Psoas muscle (tissue), 7 donors: ENCODE measurements at regions not wholly inside any gene's neighbourhood (a gene's known extent, or its start where the extent isn't known, plus 50 kb on each side); places are given as distances from the start of the nearest gene placed in this dataset.
"Not testable (repeated sequence)": the region's sequence is repeated elsewhere in the genome, so short reads cannot be mapped to it uniquely, and the experiment has no call there.

Experiments
- ATAC-seq, 4 donors: fragments of 200-7000 bp; cut with Tn5 transposase; one replicate each; pipeline ENCODE4 v1.9.1; 2020; ENCODE audit warnings: moderate library complexity in 3 of 4, mild to moderate bottlenecking in 2 of 4
- DNase-seq, 2 donors: peaks; one replicate each; pipeline ENCODE4 v3.0.0-alpha.2; 2020
- H3K27ac ChIP-seq: fragments of 200-600 bp; one replicate; pipeline ENCODE4 v1.8.0; 2022
- H3K27me3 ChIP-seq, 3 donors: fragments of 200-600 bp in 1 of 3; one replicate each; pipeline versions ENCODE4 v1.6.1 to v1.8.0; 2013 to 2022; ENCODE audit warnings: low read length in 2 of 3, mild to moderate bottlenecking in 2 of 3, moderate library complexity in 1 of 3; ENCODE audit not compliant: insufficient read depth in 3 of 3
- H3K36me3 ChIP-seq, 2 donors: fragments of 200-600 bp in 1 of 2; one replicate each; pipeline versions ENCODE4 v1.6.1 to v1.8.0; 2013 to 2022; ENCODE audit warnings: low read depth in 1 of 2, mild to moderate bottlenecking in 1 of 2, moderate library complexity in 1 of 2; ENCODE audit not compliant: insufficient read depth in 1 of 2
- H3K4me1 ChIP-seq: fragments of 200-600 bp; one replicate; pipeline ENCODE4 v1.8.0; 2022
- H3K4me3 ChIP-seq: fragments of 200-600 bp; one replicate; pipeline ENCODE4 v1.8.0; 2022; ENCODE audit warnings: mild to moderate bottlenecking
- H3K9me3 ChIP-seq: fragments of 200-600 bp; one replicate; pipeline ENCODE4 v1.8.0; 2022
- WGBS, 3 donors: extraction: QIAGEN DNeasy Blood & Tissue Kit; methylation state at CpG; one replicate each; pipeline versions ENCODE4 v1.1.6 to v1.1.7; 2013; 5-methylcytosine and 5-hydroxymethylcytosine counted together
- intact Hi-C, 2 donors: fragments of 100-400 bp; cut with DNase I; formaldehyde crosslinking; loops; one replicate each; pipeline versions ENCODE4 v1.11.0 to v1.14.2; 2022
- TF ChIP-seq, protein P1 (sequence below): fragments of 200-600 bp; IDR thresholded peaks from one replicate; pipeline ENCODE4 v1.8.0; 2022; ENCODE audit warnings: antibody characterized with exemption
- donor health status: healthy with polysubstance abuse.
- donor health status: DM: no; HTN: no; CAD: no; lungs with moderate emphysema.
- donor health status: Bipolar disorder and iron deficiency.
- donor health status: healthy.
- donor health status: DM: yes; HTN: yes; CAD: no.
- donor health status: DM: no; HTN: no; CAD: no.
- donor health status: DM: yes; HTN: yes; CAD: no.

DNA sequence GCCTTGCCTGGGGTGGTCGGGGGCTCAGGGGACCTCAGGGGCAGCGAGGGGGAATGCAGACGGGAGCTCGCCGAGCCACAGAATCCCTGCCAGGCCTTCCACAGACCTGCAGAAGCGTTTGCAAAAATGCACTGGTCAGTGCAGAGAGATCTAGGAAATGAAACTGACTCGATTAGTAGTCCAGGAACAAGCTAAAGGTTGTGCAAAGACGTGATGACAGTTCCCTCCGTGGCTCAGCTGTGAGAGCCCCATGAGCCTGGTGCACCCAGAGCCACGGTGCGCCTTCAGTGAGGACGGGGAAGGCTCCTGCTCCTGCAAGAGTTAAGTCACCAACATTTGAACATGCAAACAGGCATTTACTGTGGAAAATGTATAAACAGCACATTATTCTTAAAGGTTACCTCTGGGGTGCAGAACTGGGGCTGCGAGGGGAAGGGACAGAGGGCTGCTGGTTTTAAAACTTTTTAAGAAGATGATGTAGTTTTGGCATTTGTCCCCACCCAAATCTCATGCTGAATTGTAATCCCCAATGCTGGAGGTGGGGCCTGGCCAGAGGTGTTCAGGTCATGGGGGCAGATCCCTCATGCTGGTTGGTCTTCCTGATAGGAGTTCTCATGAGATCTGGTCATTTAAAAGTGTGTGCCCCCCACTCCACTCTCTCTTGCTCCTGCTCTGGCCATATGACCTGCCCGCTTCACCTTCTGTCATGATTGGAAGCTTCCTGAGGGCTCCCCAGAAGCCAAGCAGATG lies 147.3 kb downstream of the DLL1 start:
- Histone ChIP-seq H3K27me3 (no peaks in the 10 kb centered on the region), H3K4me1 (peaks cover 11% of the 10 kb centered on the region), H3K36me3 (no peaks in the 10 kb centered on the region), H3K27ac (no peak overlapping the region), H3K9me3 (no peaks in the 10 kb centered on the region), H3K4me3 (no peak overlapping the region)
- DNase-seq = no peak
- WGBS, 3 donors = 50 to 62% (median 51%) methylated on average over 14 of the region's 14 CpGs
- intact Hi-C loops = no loop called here
- TF ChIP-seq, protein P1, sequence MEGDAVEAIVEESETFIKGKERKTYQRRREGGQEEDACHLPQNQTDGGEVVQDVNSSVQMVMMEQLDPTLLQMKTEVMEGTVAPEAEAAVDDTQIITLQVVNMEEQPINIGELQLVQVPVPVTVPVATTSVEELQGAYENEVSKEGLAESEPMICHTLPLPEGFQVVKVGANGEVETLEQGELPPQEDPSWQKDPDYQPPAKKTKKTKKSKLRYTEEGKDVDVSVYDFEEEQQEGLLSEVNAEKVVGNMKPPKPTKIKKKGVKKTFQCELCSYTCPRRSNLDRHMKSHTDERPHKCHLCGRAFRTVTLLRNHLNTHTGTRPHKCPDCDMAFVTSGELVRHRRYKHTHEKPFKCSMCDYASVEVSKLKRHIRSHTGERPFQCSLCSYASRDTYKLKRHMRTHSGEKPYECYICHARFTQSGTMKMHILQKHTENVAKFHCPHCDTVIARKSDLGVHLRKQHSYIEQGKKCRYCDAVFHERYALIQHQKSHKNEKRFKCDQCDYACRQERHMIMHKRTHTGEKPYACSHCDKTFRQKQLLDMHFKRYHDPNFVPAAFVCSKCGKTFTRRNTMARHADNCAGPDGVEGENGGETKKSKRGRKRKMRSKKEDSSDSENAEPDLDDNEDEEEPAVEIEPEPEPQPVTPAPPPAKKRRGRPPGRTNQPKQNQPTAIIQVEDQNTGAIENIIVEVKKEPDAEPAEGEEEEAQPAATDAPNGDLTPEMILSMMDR = no peak
- ATAC-seq = no peak

DNA sequence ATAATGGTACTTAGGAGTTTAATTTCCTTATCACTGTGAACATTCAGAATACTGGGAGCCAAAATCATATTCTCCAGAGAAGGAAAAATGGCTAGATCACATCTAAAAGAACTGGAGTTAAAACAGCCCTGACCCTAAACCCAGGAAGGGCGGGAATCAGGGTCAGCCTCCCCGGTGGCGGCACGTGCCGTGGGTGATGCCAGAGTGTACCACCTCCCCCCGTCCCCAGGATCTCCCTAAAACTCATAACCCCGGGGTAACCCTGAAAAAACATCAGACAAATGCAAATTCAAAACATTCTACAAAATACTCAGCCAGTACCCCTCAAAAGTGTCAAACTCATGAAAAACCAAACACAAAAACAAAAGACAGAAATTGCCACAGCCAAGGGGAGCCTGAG lies 148.3 kb downstream of the DLL1 start:
- TF ChIP-seq, protein P1 = no peak
- no peaks in the 10 kb centered on the region for H3K9me3 ChIP-seq
- WGBS, 3 donors = 89 to 91% (median 90%) methylated on average over 7 of the region's 7 CpGs
- H3K4me1 ChIP-seq = peaks cover 6% of the 10 kb centered on the region
- ATAC-seq (no peak), DNase-seq (no peak)
- no peak overlapping the region for H3K27ac ChIP-seq
- no peaks in the 10 kb centered on the region for H3K27me3 ChIP-seq
- intact Hi-C loops = no loop called here
- H3K36me3 ChIP-seq = no peaks in the 10 kb centered on the region
- H3K4me3 ChIP-seq = no peak overlapping the region

DNA sequence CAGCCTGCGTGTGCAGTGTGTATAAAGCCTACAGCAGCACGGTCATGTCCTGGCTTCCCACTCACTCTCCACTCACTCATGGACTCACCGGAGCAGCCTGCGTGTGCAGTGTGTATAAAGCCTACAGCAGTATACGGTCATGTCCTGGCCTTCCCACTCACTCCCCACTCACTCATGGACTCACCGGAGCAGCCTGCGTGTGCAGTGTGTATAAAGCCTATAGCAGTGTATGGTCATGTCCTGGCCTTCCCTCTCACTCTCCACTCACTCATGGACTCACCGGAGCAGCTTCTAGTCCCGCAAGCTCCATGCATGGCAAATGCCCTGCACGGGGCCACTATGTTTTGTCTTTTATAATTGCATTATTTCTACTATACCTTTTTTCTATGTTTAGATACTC lies 149.8 kb downstream of the DLL1 start:
- H3K27me3 ChIP-seq, intact Hi-C loops, DNase-seq, ATAC-seq, H3K27ac ChIP-seq, H3K4me1 ChIP-seq, H3K4me3 ChIP-seq, H3K36me3 ChIP-seq, H3K9me3 ChIP-seq: not testable (repeated sequence)
- 84 to 93% (median 88%) methylated on average over 10 of the region's 10 CpGs for WGBS, 3 donors

DNA sequence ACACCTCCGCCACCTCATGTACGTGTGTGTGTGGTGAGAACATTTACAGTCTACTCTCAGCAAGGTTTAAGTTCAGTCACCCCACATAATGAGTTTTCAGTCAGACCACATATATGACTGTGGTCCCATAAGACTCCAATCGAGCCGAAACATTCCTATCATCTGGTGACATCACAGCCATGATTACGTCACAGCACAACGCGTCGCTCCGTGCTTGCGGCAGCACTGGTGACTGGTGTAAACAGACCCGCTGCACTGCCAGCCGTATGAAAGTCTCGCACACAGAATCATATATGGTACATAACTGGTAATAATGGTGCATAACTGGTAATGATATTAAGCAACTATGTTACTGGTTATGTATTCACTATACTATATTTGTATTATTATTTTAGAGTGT lies 150.7 kb downstream of the DLL1 start:
- H3K36me3 ChIP-seq = no peaks in the 10 kb centered on the region
- H3K27ac ChIP-seq = no peak overlapping the region
- DNase-seq (no peak), ATAC-seq (no peak)
- H3K27me3 ChIP-seq = no peaks in the 10 kb centered on the region
- WGBS, 3 donors = 85 to 89% (median 86%) methylated on average over 13 of the region's 13 CpGs
- no peaks in the 10 kb centered on the region for H3K4me1 ChIP-seq
- intact Hi-C loops = no loop called here
- no peaks in the 10 kb centered on the region for H3K9me3 ChIP-seq
- TF ChIP-seq, protein P1 = no peak
- H3K4me3 ChIP-seq = no peak overlapping the region

DNA sequence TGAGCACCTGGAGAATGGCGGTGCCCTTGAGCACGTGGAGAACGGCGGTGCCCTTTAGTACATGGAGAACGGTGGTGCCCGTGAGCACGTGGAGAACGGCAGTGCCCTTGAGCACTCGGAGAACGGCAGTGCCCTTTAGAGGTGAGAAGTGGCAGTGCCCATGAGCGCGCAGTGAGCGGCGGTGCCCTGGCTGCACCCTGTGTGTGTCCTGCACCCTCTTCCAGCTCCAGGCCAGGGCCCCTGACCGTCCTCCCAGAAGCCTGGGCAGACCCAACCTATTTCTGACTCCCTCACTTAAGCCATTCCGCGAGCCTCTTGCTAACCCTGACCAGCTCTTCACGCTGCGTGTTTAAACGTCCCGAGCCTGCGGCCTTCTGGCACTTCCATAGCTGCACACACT lies 151.3 kb downstream of the DLL1 start:
- intact Hi-C loops = no loop called here
- ATAC-seq = no peak
- no peak overlapping the region for H3K4me3 ChIP-seq

DNA sequence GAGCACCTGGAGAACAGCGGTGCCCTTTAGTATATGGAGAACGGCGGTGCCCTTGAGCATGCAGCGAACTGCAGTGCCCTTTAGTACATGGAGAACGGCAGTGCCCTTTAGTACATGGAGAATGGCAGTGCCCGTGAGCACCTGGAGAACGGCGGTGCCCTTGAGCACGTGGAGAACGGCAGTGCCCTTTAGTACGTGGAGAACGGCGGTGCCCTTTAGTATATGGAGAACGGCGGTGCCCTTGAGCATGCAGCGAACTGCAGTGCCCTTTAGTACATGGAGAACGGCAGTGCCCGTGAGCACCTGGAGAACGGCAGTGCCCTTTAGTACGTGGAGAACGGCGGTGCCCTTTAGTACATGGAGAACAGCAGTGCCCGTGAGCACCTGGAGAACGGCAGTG lies 151.8 kb downstream of the DLL1 start:
- H3K36me3 ChIP-seq, H3K4me3 ChIP-seq, H3K9me3 ChIP-seq, H3K27ac ChIP-seq, H3K4me1 ChIP-seq, H3K27me3 ChIP-seq, ATAC-seq, intact Hi-C loops: not testable (repeated sequence)
- 89 to 95% (median 93%) methylated on average over 24 of the region's 24 CpGs for WGBS, 3 donors
- DNase-seq = peak in 1 of 2 donors; percentile 1

More for the DNA sequence above, 151.3 kb downstream of the DLL1 start:
- TF ChIP-seq, protein P1 = no peak
- peak in 1 of 2 donors; percentile 5 for DNase-seq
- Histone ChIP-seq H3K4me1 (no peaks in the 10 kb centered on the region), H3K27ac (no peak overlapping the region), H3K27me3 (no peaks in the 10 kb centered on the region), H3K36me3 (no peaks in the 10 kb centered on the region), H3K9me3 (no peaks in the 10 kb centered on the region)
- WGBS, 3 donors = 88 to 92% (median 91%) methylated on average over 22 of the region's 22 CpGs
